Tibial nerve (tissue), 4 donors: ENCODE measurements at regions not wholly inside any gene's neighbourhood (a gene's known extent, or its start where the extent isn't known, plus 50 kb on each side); places are given as distances from the start of the nearest gene placed in this dataset.

Source experiments
- DNase-seq, 2 donors: peaks; one replicate each; pipeline ENCODE4 v3.0.0-alpha.2; 2019; ENCODE audit warnings: low spot score in 2 of 2
- H3K27ac ChIP-seq, 4 donors: fragments of 200-600 bp; sonication (generic) in 3 of 4; one replicate each; pipeline ENCODE4 v1.5.1; 2017 to 2019; ENCODE audit warnings: mild to moderate bottlenecking in 1 of 4
- H3K27me3 ChIP-seq, 2 donors: fragments of 200-600 bp; sonication (generic) in 1 of 2; one replicate each; pipeline versions ENCODE4 v1.5.1 to v1.6.0; 2017 to 2019
- H3K36me3 ChIP-seq, 3 donors: fragments of 200-600 bp; sonication (generic); one replicate each; pipeline ENCODE4 v1.5.1; 2018 to 2019
- H3K4me1 ChIP-seq, 4 donors: fragments of 200-600 bp; sonication (generic) in 3 of 4; one replicate each; pipeline ENCODE4 v1.5.1; 2017 to 2019
- H3K4me3 ChIP-seq, 4 donors: fragments of 200-600 bp; sonication (generic) in 3 of 4; one replicate each; pipeline ENCODE4 v1.5.1; 2017 to 2019; ENCODE audit warnings: mild to moderate bottlenecking in 1 of 4, moderate library complexity in 1 of 4
- H3K9me3 ChIP-seq, 4 donors: fragments of 200-600 bp; sonication (generic) in 3 of 4; one replicate each; pipeline ENCODE4 v1.5.1; 2017 to 2019
- CTCF ChIP-seq, 5 experiments: fragments of 200-600 bp in 3 of 5; fragments of 450-650 bp in 2 of 5; sonication (generic) in 3 of 5; IDR thresholded peaks; one replicate each; pipeline ENCODE4 v1.5.1; 2016 to 2019; ENCODE audit warnings: antibody characterized with exemption in 5 of 5, mild to moderate bottlenecking in 3 of 5, moderate library complexity in 2 of 5
- EP300 ChIP-seq, 2 donors: sonication (generic); formaldehyde crosslinking; IDR thresholded peaks; one replicate each; pipeline ENCODE4 v1.6.1; 2017; ENCODE audit warnings: antibody characterized with exemption in 2 of 2, mild to moderate bottlenecking in 1 of 2
- POLR2A ChIP-seq, 2 donors: fragments of 450-650 bp; IDR thresholded peaks; one replicate each; pipeline ENCODE4 v1.6.1; 2017; ENCODE audit warnings: antibody characterized with exemption in 2 of 2, mild to moderate bottlenecking in 2 of 2, moderate library complexity in 2 of 2
- WGBS, 2 donors: methylation state at CpG; one replicate each; pipeline ENCODE4 v1.1.5; 2018; 5-methylcytosine and 5-hydroxymethylcytosine counted together

DNA sequence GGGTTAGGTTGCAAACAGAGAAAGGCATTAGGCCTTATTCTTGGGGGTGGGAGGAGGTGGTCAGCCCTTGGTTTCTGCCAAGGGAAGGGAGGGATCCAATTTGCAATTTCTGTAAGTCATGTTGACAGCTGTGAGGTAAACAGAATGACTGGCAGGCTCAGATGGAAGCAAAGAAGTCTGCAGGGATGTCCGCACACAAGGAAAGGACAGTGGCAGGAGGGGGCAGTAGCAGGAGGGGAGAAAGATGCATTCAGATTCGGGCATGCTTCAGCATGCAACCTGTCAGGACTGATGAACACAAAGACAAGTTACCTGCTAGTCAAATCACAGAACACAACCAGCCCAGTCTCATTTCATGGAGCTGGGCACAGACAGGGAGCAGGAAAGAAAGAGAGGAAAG is 217.9 kb upstream of the FOXA2 start:
- WGBS, 2 donors = 76 to 84% methylated on average over 2 of the region's 2 CpGs
- DNase-seq = no peak
- H3K4me3 ChIP-seq = no peak overlapping the region
- H3K27ac ChIP-seq = no peak overlapping the region
- no peaks in the 10 kb centered on the region for H3K9me3 ChIP-seq
- peaks cover 0 to 7% (median 0%) of the 10 kb centered on the region in 4 donors for H3K4me1 ChIP-seq
- TF ChIP-seq CTCF (IDR thresholded peaks at IDR 0.05) = no peak
- H3K36me3 ChIP-seq = no peaks in the 10 kb centered on the region
- H3K27me3 ChIP-seq = no peaks in the 10 kb centered on the region

GRCh38 chr20:22805219-22805618 is 220.8 kb upstream of the FOXA2 start:
- Histone ChIP-seq H3K9me3 (no peaks in the 10 kb centered on the region), H3K4me1 (peaks cover 0 to 6% (median 0%) of the 10 kb centered on the region in 4 donors), H3K27me3 (no peaks in the 10 kb centered on the region), H3K36me3 (no peaks in the 10 kb centered on the region), H3K27ac (no peak overlapping the region), H3K4me3 (no peak overlapping the region)
- 50 to 53% methylated on average over 4 of the region's 4 CpGs for WGBS, 2 donors
- no peak for DNase-seq
- TF ChIP-seq POLR2A (IDR thresholded peaks at IDR 0.05) = no peak
- TF ChIP-seq CTCF (IDR thresholded peaks at IDR 0.05) = no peak
- no peak for TF ChIP-seq EP300 (IDR thresholded peaks at IDR 0.05)

- H3K36me3 ChIP-seq = no peaks in the 10 kb centered on the region
- H3K27me3 ChIP-seq = no peaks in the 10 kb centered on the region
- H3K4me3 ChIP-seq = no peak overlapping the region
- no peak overlapping the region for H3K27ac ChIP-seq
- 86 to 87% methylated on average over 3 of the region's 3 CpGs for WGBS, 2 donors
- H3K9me3 ChIP-seq = no peaks in the 10 kb centered on the region
- peaks cover 0 to 5% (median 0%) of the 10 kb centered on the region in 4 donors for H3K4me1 ChIP-seq
- TF ChIP-seq CTCF (IDR thresholded peaks at IDR 0.05) (no peak), EP300 (IDR thresholded peaks at IDR 0.05) (no peak), POLR2A (IDR thresholded peaks at IDR 0.05) (no peak)
- no peak for DNase-seq
These were observed 221.6 kb upstream of the FOXA2 start for GRCh38 chr20:22805996-22806395.

GRCh38 chr20:22807045-22807444 is 222.7 kb upstream of the FOXA2 start:
- H3K27ac ChIP-seq = no peak overlapping the region
- TF ChIP-seq EP300 (IDR thresholded peaks at IDR 0.05) (no peak), CTCF (IDR thresholded peaks at IDR 0.05) (no peak), POLR2A (IDR thresholded peaks at IDR 0.05) (no peak)
- H3K4me1 ChIP-seq = no peaks in the 10 kb centered on the region
- DNase-seq = no peak
- H3K4me3 ChIP-seq = no peak overlapping the region
- no peaks in the 10 kb centered on the region for H3K36me3 ChIP-seq
- no peaks in the 10 kb centered on the region for H3K9me3 ChIP-seq
- WGBS, 2 donors = 77 to 89% methylated on average over 3 of the region's 3 CpGs
- no peaks in the 10 kb centered on the region for H3K27me3 ChIP-seq

- 78% methylated on average over 6 of the region's 6 CpGs for WGBS, 2 donors
- DNase-seq = no peak
These were observed 223.4 kb upstream of the FOXA2 start for GRCh38 chr20:22807646-22808244.

More at GRCh38 chr20:22807646-22808244, 223.4 kb upstream of the FOXA2 start:
- Histone ChIP-seq H3K4me3 (no peak overlapping the region), H3K4me1 (no peaks in the 10 kb centered on the region), H3K27me3 (no peaks in the 10 kb centered on the region), H3K36me3 (no peaks in the 10 kb centered on the region), H3K9me3 (no peaks in the 10 kb centered on the region), H3K27ac (no peak overlapping the region)
- no peak for TF ChIP-seq POLR2A (IDR thresholded peaks at IDR 0.05)
- no peak for TF ChIP-seq EP300 (IDR thresholded peaks at IDR 0.05)
- TF ChIP-seq CTCF (IDR thresholded peaks at IDR 0.05) = no peak
